GM12878 (cell line): ENCODE measurements at regions not wholly inside any gene's neighbourhood (a gene's known extent, or its start where the extent isn't known, plus 50 kb on each side); places are given as distances from the start of the nearest gene placed in this dataset.

Source experiments
- ATAC-seq: fragments of 200-7000 bp; cut with Tn5 transposase; 3 replicates; pipeline ENCODE4 v1.9.1; 2020; ENCODE audit warnings: mild to moderate bottlenecking, moderate library complexity
- BruUV-seq: library from RNA; stranded (reverse); fragments of 400-500 nt; replicated peaks from 2 replicates; lab custom pipeline; 2021; lab: Mats Ljungman, UMichigan
- CTCF ChIA-PET: fragments of 300-600 bp; sonication (Branson Sonifier 250); formaldehyde crosslinking; extraction: SDS; loops from one replicate; lab custom pipeline; 2021; ENCODE audit warnings: inconsistent platforms; lab: Yijun Ruan, JAX
- POLR2A ChIA-PET: fragments of 350-600 bp; formaldehyde crosslinking; extraction: SDS; loops from one replicate; lab custom pipeline; 2021; ENCODE audit warnings: inconsistent platforms; lab: Charles Lee
- RAD21 ChIA-PET: fragments of 300-600 bp; sonication (Branson Sonifier 250); formaldehyde crosslinking; loops from one replicate; lab custom pipeline; 2023; ENCODE audit warnings: antibody characterized with exemption; ENCODE audit not compliant: unreplicated experiment; lab: Charles Lee
- SMC1A ChIA-PET: fragments of 300-600 bp; sonication (Branson Sonifier 250); formaldehyde crosslinking; loops from one replicate; lab custom pipeline; 2023; ENCODE audit not compliant: unreplicated experiment, uncharacterized antibody; lab: Charles Lee
- DNase-seq: peaks from one replicate; pipeline ENCODE4 v3.0.0-alpha.2; 2011; ENCODE audit warnings: low read depth, low spot score
- FAIRE-seq: peaks from 3 replicates; lab custom pipeline; 2011; peaks lifted over from hg19 to GRCh38; lab: Jason Lieb, UNC
- H2AFZ ChIP-seq: 2 replicates; pipeline ENCODE4 v1.6.0; 2011; ENCODE audit warnings: low read depth, low read length, control low read depth; ENCODE audit not compliant: control insufficient read depth
- H3K27ac ChIP-seq: 2 replicates; pipeline ENCODE4 v1.5.1; 2011; ENCODE audit warnings: control low read depth; ENCODE audit not compliant: control insufficient read depth, insufficient read depth
- H3K27me3 ChIP-seq, 2 experiments: replicated peaks in 1 of 2; 2 replicates each; pipeline versions ENCODE4 v1.6.0 to v1.6.1; 2011; ENCODE audit warnings: low read length in 1 of 2; ENCODE audit not compliant: control insufficient read depth in 2 of 2, insufficient read depth in 2 of 2
- H3K36me3 ChIP-seq, 2 experiments: 2 replicates each; pipeline ENCODE4 v1.5.1; 2011; ENCODE audit warnings: low read length in 1 of 2; ENCODE audit not compliant: control insufficient read depth in 2 of 2, insufficient read depth in 2 of 2
- H3K4me1 ChIP-seq: 2 replicates; pipeline ENCODE4 v1.6.1; 2011; ENCODE audit warnings: mild to moderate bottlenecking, low read length, moderate library complexity, mixed read lengths; ENCODE audit not compliant: control insufficient read depth, insufficient read depth
- H3K4me2 ChIP-seq: 2 replicates; pipeline ENCODE4 v1.6.0; 2011; ENCODE audit warnings: control low read depth; ENCODE audit not compliant: control insufficient read depth, insufficient read depth
- H3K4me3 ChIP-seq: fragments of 200-600 bp; sonication (generic); 2 replicates; pipeline ENCODE4 v1.5.1; 2016
- H3K79me2 ChIP-seq: 2 replicates; pipeline ENCODE4 v1.6.0; 2011; ENCODE audit warnings: low read length; ENCODE audit not compliant: control insufficient read depth, insufficient read depth
- H3K9ac ChIP-seq: 2 replicates; pipeline ENCODE4 v1.8.0; 2011; ENCODE audit warnings: low read length, control low read depth, mixed read lengths; ENCODE audit not compliant: control insufficient read depth, insufficient read depth
- H3K9me3 ChIP-seq: replicated peaks from 3 replicates; pipeline ENCODE4 v1.5.1; 2011; ENCODE audit warnings: mild to moderate bottlenecking, low read length; ENCODE audit not compliant: control insufficient read depth, insufficient read depth
- H4K20me1 ChIP-seq: 2 replicates; pipeline ENCODE4 v1.6.0; 2011; ENCODE audit not compliant: control insufficient read depth, insufficient read depth
- CUX1 ChIP-seq: IDR thresholded peaks from 2 replicates; pipeline ENCODE4 v1.6.1; 2012; ENCODE audit warnings: improper control_type of control experiment, low read depth, low read length; ENCODE audit not compliant: insufficient replicate concordance
- HCFC1 ChIP-seq: fragments of 150-350 bp; IDR thresholded peaks from 2 replicates; pipeline ENCODE4 v1.6.1; 2014; ENCODE audit warnings: low read length
- IRF4 ChIP-seq: IDR thresholded peaks from 2 replicates; pipeline ENCODE4 v1.6.1; 2011; ENCODE audit warnings: low read depth, low read length
- MLLT1 ChIP-seq: fragments of 450-650 bp; IDR thresholded peaks from 2 replicates; pipeline ENCODE4 v1.6.1; 2016; ENCODE audit warnings: mild to moderate bottlenecking
- PBX3 ChIP-seq: IDR thresholded peaks from 2 replicates; pipeline ENCODE4 v1.6.1; 2011; ENCODE audit warnings: mild to moderate bottlenecking, low read depth, low read length, moderate library complexity; ENCODE audit not compliant: insufficient replicate concordance
- PML ChIP-seq: IDR thresholded peaks from 2 replicates; pipeline ENCODE4 v1.6.1; 2012; ENCODE audit warnings: low read length, inconsistent platforms
- SKIL ChIP-seq: fragments of 450-650 bp; IDR thresholded peaks from 2 replicates; pipeline ENCODE4 v1.6.1; 2017; ENCODE audit warnings: mild to moderate bottlenecking, low read depth, inconsistent platforms; ENCODE audit not compliant: poor library complexity, severe bottlenecking
- STAT1 ChIP-seq: fragments of 450-650 bp; conservative IDR thresholded peaks from 2 replicates; pipeline ENCODE4 v1.6.1; 2014; ENCODE audit warnings: antibody characterized with exemption, mild to moderate bottlenecking
- TCF7 ChIP-seq: IDR thresholded peaks from 2 replicates; pipeline ENCODE4 v1.6.1; 2014; ENCODE audit warnings: antibody characterized with exemption, borderline replicate concordance
- USF1 ChIP-seq: IDR thresholded peaks from 2 replicates; pipeline ENCODE4 v1.6.1; 2011; ENCODE audit warnings: borderline replicate concordance, low read depth, mild to moderate bottlenecking, moderate library complexity, mixed read lengths, low read length; ENCODE audit not compliant: insufficient read depth; ENCODE audit errors: extremely low read length
- WRNIP1 ChIP-seq: IDR thresholded peaks from 2 replicates; pipeline ENCODE4 v1.6.1; 2011; ENCODE audit warnings: low read depth, low read length, improper control_type of control experiment, borderline replicate concordance
- WGBS: methylation state at CpG from one replicate; pipeline ENCODE4 v1.1.6; 2016; ENCODE audit warnings: low lambda C conversion rate; ENCODE audit not compliant: insufficient replicate concordance, insufficient coverage; ENCODE audit errors: missing lambda C conversion rate; 5-methylcytosine and 5-hydroxymethylcytosine counted together
- in situ Hi-C: fragments of 300-500 bp; cut with MboI; formaldehyde crosslinking; loops from 9 replicates; pipeline ENCODE4 v1.14.3; 2018; ENCODE audit warnings: mixed read lengths
- intact Hi-C: fragments of 100-400 bp; cut with micrococcal nuclease; formaldehyde crosslinking; loops from one replicate; pipeline ENCODE4 v1.14.2; 2022; ENCODE audit not compliant: unreplicated experiment

GRCh38 chr6:167467282-167467681 is 142.4 kb downstream of the TTLL2 start:
- POLR2A ChIA-PET = no interaction called here
- no peaks in the 10 kb centered on the region for H3K36me3 ChIP-seq
- TF ChIP-seq STAT1 (no peak), PBX3 (no peak), USF1 (no peak), CUX1 (no peak), PML (no peak), MLLT1 (no peak), HCFC1 (no peak), IRF4 (no peak), TCF7 (no peak), SKIL (no peak), WRNIP1 (no peak)

More at GRCh38 chr6:167467282-167467681, 142.4 kb downstream of the TTLL2 start:
- Histone ChIP-seq H2AFZ (no peak overlapping the region), H3K27me3 (no peaks in the 10 kb centered on the region), H3K9ac (no peak overlapping the region), H3K4me1 (no peaks in the 10 kb centered on the region), H3K27ac (no peak overlapping the region), H3K4me2 (no peak overlapping the region), H3K79me2 (no peaks in the 10 kb centered on the region), H3K9me3 (no peaks in the 10 kb centered on the region), H4K20me1 (no peaks in the 10 kb centered on the region), H3K4me3 (no peak overlapping the region)
- WGBS = 52% methylated on average over 9 of the region's 9 CpGs
- ChIA-PET RAD21 (no interaction called here), CTCF (interaction anchor here (0.8 kb wide), 1 partner anchor 8 kb away, joined by 3 read pairs; no protein-coding TSS in a partner anchor), SMC1A (no interaction called here)
- no peak for FAIRE-seq
- in situ Hi-C loops = no loop called here
- no peak for ATAC-seq
- intact Hi-C loops = no loop called here
- BruUV-seq = no TSS peak
- no peak for DNase-seq
